Erythroblast (primary cell): ENCODE measurements at regions not wholly inside any gene's neighbourhood (a gene's known extent, or its start where the extent isn't known, plus 50 kb on each side); places are given as distances from the start of the nearest gene placed in this dataset.

Source experiments
- GATA1 ChIP-seq: IDR thresholded peaks from 2 replicates; pipeline ENCODE4 v1.6.1; 2011; ENCODE audit warnings: low read depth, mild to moderate bottlenecking, control low read depth, low read length, moderate library complexity
- POLR2A ChIP-seq: IDR thresholded peaks from 2 replicates; pipeline ENCODE4 v1.6.1; 2011; ENCODE audit warnings: mild to moderate bottlenecking, low read length

GRCh38 chr2:125707611-125708010 lies 948.3 kb upstream of the GYPC start:
- TF ChIP-seq POLR2A (no peak), GATA1 (no peak)
